ENCODE measurements at regions not wholly inside any gene's neighbourhood (a gene's known extent, or its start where the extent isn't known, plus 50 kb on each side); places are given as distances from the start of the nearest gene placed in this dataset.

GRCh38 chr3:162365066-162365719, 868.6 kb downstream of the OTOL1 start:
- no peak for DNase-seq (ENCODE audit: low read depth)
- TF ChIP-seq CTCF (IDR thresholded peaks at IDR 0.05; ENCODE audit: insufficient read depth, low read depth, low read length, missing control alignments): no peak
- H3K4me3 ChIP-seq (ENCODE audit: low read length): no peak overlapping the region

- H3K4me3 ChIP-seq (ENCODE audit: low read length): no peak overlapping the region
- DNase-seq (ENCODE audit: low read depth): no peak
- TF ChIP-seq CTCF (IDR thresholded peaks at IDR 0.05; ENCODE audit: insufficient read depth, low read depth, low read length, missing control alignments): no peak
These were observed 869.7 kb downstream of the OTOL1 start for GRCh38 chr3:162366166-162366766.

GRCh38 chr3:162367429-162368260, 871.0 kb downstream of the OTOL1 start:
- no peak overlapping the region for H3K4me3 ChIP-seq (ENCODE audit: low read length)
- no peak for TF ChIP-seq CTCF (IDR thresholded peaks at IDR 0.05; ENCODE audit: insufficient read depth, low read depth, low read length, missing control alignments)
- DNase-seq (ENCODE audit: low read depth): peak; percentile 38

- no peak overlapping the region for H3K4me3 ChIP-seq (ENCODE audit: low read length)
- TF ChIP-seq CTCF (IDR thresholded peaks at IDR 0.05; ENCODE audit: insufficient read depth, low read depth, low read length, missing control alignments): no peak
- no peak for DNase-seq (ENCODE audit: low read depth)
These were observed 871.8 kb downstream of the OTOL1 start for GRCh38 chr3:162368417-162368816.

GRCh38 chr3:162369306-162369705, 872.7 kb downstream of the OTOL1 start:
- H3K4me3 ChIP-seq (ENCODE audit: low read length): no peak overlapping the region
- no peak for DNase-seq (ENCODE audit: low read depth)
- no peak for TF ChIP-seq CTCF (IDR thresholded peaks at IDR 0.05; ENCODE audit: insufficient read depth, low read depth, low read length, missing control alignments)

- DNase-seq (ENCODE audit: low read depth): no peak
- no peak for TF ChIP-seq CTCF (IDR thresholded peaks at IDR 0.05; ENCODE audit: insufficient read depth, low read depth, low read length, missing control alignments)
- H3K4me3 ChIP-seq (ENCODE audit: low read length): no peak overlapping the region
These were observed 873.5 kb downstream of the OTOL1 start for GRCh38 chr3:162370141-162370540.

All from epithelial cell of esophagus (primary cell).